ENCODE measurements at regions not wholly inside any gene's neighbourhood (a gene's known extent, or its start where the extent isn't known, plus 50 kb on each side); places are given as distances from the start of the nearest gene placed in this dataset.

GRCh38 chr4:3375688-3376087 lies 66.1 kb upstream of the HGFAC start:
- no peak for TF ChIP-seq ARNTL (CRISPR knock-in tag; IDR thresholded peaks at IDR 0.05; ENCODE audit: borderline replicate concordance, low read depth)
- TF ChIP-seq ISL1 (CRISPR knock-in tag; IDR thresholded peaks at IDR 0.05) = no peak
- no peak for TF ChIP-seq CSDC2 (CRISPR knock-in tag; IDR thresholded peaks at IDR 0.05)
- no peak for TF ChIP-seq ZC3H10 (CRISPR knock-in tag; IDR thresholded peaks at IDR 0.05)
- TF ChIP-seq PPARA (CRISPR knock-in tag; IDR thresholded peaks at IDR 0.05; ENCODE audit: borderline replicate concordance) = no peak
- TF ChIP-seq ESRRG (CRISPR knock-in tag; IDR thresholded peaks at IDR 0.05) = no peak
- TF ChIP-seq ZNF70 (CRISPR knock-in tag; IDR thresholded peaks at IDR 0.05) = no peak
- TF ChIP-seq BACH2 (CRISPR knock-in tag; IDR thresholded peaks at IDR 0.05; ENCODE audit: borderline replicate concordance) = no peak
